Vagina (tissue), 2 donors: ENCODE measurements at regions not wholly inside any gene's neighbourhood (a gene's known extent, or its start where the extent isn't known, plus 50 kb on each side); places are given as distances from the start of the nearest gene placed in this dataset.

Experiments
- POLR2A ChIP-seq, 2 donors: fragments of 450-650 bp; IDR thresholded peaks; one replicate each; pipeline ENCODE4 v1.6.1; 2017; ENCODE audit warnings: antibody characterized with exemption in 2 of 2, mild to moderate bottlenecking in 2 of 2, moderate library complexity in 2 of 2
- TF ChIP-seq, protein P1 (sequence below), 3 experiments: fragments of 450-650 bp in 2 of 3; fragments of 200-600 bp in 1 of 3; sonication (generic) in 1 of 3; IDR thresholded peaks; one replicate each; pipeline ENCODE4 v1.5.1; 2017 to 2019; ENCODE audit warnings: antibody characterized with exemption in 3 of 3, mild to moderate bottlenecking in 2 of 3, moderate library complexity in 2 of 3

DNA sequence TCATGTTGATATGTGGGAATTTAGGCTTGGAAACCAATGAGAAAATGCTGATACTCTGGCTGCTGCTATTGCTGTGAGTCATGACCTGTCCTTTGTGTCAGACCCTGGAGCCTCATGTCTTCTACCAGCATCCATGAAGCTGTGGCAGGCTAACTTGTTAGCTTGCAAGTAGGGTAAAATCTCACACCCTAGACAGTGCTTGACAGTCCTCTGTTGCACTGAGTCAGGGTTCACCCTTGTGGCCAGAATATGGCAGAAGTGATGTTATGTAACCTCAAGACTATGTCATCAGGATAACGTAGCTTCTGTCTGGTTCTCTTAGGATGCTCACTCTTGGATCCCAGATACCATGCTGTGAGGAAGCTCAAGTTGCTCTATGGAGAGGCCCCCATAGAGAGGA is 110.8 kb downstream of the LHX2 start:
- TF ChIP-seq POLR2A (IDR thresholded peaks at IDR 0.05): no peak
- TF ChIP-seq, protein P1, sequence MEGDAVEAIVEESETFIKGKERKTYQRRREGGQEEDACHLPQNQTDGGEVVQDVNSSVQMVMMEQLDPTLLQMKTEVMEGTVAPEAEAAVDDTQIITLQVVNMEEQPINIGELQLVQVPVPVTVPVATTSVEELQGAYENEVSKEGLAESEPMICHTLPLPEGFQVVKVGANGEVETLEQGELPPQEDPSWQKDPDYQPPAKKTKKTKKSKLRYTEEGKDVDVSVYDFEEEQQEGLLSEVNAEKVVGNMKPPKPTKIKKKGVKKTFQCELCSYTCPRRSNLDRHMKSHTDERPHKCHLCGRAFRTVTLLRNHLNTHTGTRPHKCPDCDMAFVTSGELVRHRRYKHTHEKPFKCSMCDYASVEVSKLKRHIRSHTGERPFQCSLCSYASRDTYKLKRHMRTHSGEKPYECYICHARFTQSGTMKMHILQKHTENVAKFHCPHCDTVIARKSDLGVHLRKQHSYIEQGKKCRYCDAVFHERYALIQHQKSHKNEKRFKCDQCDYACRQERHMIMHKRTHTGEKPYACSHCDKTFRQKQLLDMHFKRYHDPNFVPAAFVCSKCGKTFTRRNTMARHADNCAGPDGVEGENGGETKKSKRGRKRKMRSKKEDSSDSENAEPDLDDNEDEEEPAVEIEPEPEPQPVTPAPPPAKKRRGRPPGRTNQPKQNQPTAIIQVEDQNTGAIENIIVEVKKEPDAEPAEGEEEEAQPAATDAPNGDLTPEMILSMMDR (IDR thresholded peaks at IDR 0.05): no peak
